GM12878 (cell line): ENCODE measurements at regions not wholly inside any gene's neighbourhood (a gene's known extent, or its start where the extent isn't known, plus 50 kb on each side); places are given as distances from the start of the nearest gene placed in this dataset.

Source experiments
- ATF3 ChIP-seq: IDR thresholded peaks from 2 replicates; pipeline ENCODE4 v1.6.1; 2011; ENCODE audit warnings: low read depth, mild to moderate bottlenecking, low read length, moderate library complexity, borderline replicate concordance; ENCODE audit errors: extremely low read depth
- CTCF ChIP-seq, 3 experiments: IDR thresholded peaks in 2 of 3; conservative IDR thresholded peaks in 1 of 3; 2 replicates each; pipeline ENCODE4 v1.5.1; 2011; ENCODE audit warnings: low read depth in 3 of 3, low read length in 3 of 3, mild to moderate bottlenecking in 3 of 3, control low read depth in 2 of 3, moderate library complexity in 2 of 3, inconsistent platforms in 1 of 3, mixed read lengths in 1 of 3; ENCODE audit not compliant: control insufficient read depth in 2 of 3, insufficient read depth in 1 of 3; ENCODE audit errors: extremely low read depth in 1 of 3
- NRF1 ChIP-seq: conservative IDR thresholded peaks from 2 replicates; pipeline ENCODE4 v1.6.1; 2011; ENCODE audit warnings: mild to moderate bottlenecking, low read depth, low read length, improper control_type of control experiment
- RB1 ChIP-seq: fragments of 450-650 bp; formaldehyde crosslinking; IDR thresholded peaks from 2 replicates; pipeline ENCODE4 v1.6.1; 2017; ENCODE audit warnings: mild to moderate bottlenecking, borderline replicate concordance
- SP1 ChIP-seq: IDR thresholded peaks from one replicate; pipeline ENCODE4 v1.6.1; 2011; ENCODE audit warnings: low read depth, low read length

GRCh38 chr10:129391464-129391863, 75.6 kb upstream of the MGMT start:
- no peak for TF ChIP-seq RB1
- TF ChIP-seq CTCF (IDR thresholded peaks at IDR 0.05 in 2 of 3, conservative IDR thresholded peaks at IDR 0.05 in 1 of 3; ENCODE audit: control insufficient read depth in 2 of 3, extremely low read depth in 1 of 3, insufficient read depth in 1 of 3, low read depth in 3 of 3, low read length in 3 of 3), result no peak
- TF ChIP-seq ATF3, result no peak
- TF ChIP-seq NRF1, result no peak
- TF ChIP-seq SP1, result no peak
